Stimulated activated CD4-positive, alpha-beta T cell treated with anti-CD3 and anti-CD28 coated beads, Interleukin-1b, Interleukin-23, amount 100 ng/mL, for 1 hour (primary cell): ENCODE measurements at regions not wholly inside any gene's neighbourhood (a gene's known extent, or its start where the extent isn't known, plus 50 kb on each side); places are given as distances from the start of the nearest gene placed in this dataset.
"Not testable (repeated sequence)": the region's sequence is repeated elsewhere in the genome, so short reads cannot be mapped to it uniquely, and the experiment has no call there.

Experiments used
- DNase-seq, 2 donors: peaks; one replicate each; pipeline ENCODE4 v3.0.0-alpha.2; 2020; ENCODE audit warnings: low read depth in 2 of 2

GRCh38 chr4:181784881-181785280, 458.3 kb upstream of the TENM3 start:
- DNase-seq = no peak

GRCh38 chr4:181792641-181793040, 450.6 kb upstream of the TENM3 start:
- no peak for DNase-seq

- no peak for DNase-seq
Measured at GRCh38 chr4:181793096-181793495, 450.1 kb upstream of the TENM3 start.

GRCh38 chr4:181796502-181796901, 446.7 kb upstream of the TENM3 start:
- no peak for DNase-seq

DNA sequence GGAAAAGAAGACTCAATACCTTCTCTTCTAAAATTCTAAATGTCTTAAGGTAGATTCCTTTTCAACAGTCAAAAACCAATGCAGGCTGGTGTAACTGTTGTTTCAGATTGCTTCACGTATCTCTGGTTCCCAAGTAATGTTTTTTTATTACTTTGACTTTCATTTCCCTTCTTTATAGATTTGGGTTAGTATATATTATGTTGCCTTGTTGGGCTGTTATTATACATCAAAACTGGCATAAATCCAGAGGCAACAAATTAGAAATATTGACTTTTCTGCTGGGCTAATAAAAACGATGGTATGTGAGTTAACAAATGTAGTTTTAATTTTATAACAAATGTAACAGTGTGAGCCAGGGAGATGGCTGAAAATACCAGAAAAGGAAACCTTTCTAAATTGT, 444.7 kb upstream of the TENM3 start:
- DNase-seq = no peak

DNA sequence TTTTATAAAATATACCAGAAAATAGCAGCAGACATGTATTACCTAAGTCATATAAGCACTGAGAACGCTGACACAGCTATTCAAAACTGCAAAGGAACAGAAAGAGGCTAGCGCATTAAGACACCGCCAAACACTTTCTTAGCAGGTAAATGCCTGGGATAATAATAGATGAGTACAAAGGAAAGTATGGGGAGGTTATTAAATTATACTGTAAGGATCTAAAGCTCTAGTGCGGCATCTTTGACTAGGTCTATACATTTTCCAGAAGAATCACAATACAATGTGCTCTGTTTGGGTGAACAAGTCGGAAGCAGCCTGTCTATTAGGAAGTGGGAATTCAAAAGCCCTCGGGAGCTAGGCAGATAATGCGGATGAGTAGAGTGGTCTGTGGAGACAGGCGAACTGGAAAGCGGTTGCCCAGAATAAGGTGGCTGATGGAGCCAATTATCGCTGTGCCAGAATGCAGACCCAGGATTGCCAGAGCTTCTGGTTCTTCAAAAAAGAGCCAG, 443.6 kb upstream of the TENM3 start:
- no peak for DNase-seq

DNA sequence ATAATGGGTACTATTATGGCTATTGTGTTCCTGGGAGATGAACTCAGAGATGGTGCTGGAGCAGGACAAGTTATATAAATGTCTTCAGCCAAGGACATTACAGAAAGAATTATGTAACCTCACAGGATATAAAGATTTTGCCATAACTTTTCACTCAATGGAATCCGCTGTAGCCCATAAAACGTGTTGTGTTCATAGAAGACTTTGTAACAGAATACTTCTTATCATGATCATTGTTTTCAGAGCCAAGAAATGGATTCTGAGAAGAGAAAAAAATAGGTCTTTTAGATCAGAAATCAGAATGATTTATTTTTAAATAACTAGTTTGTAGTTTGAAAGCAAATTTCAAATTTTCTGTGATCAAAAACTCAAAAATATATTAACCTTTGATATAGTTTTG, 441.0 kb upstream of the TENM3 start:
- DNase-seq = no peak

DNA sequence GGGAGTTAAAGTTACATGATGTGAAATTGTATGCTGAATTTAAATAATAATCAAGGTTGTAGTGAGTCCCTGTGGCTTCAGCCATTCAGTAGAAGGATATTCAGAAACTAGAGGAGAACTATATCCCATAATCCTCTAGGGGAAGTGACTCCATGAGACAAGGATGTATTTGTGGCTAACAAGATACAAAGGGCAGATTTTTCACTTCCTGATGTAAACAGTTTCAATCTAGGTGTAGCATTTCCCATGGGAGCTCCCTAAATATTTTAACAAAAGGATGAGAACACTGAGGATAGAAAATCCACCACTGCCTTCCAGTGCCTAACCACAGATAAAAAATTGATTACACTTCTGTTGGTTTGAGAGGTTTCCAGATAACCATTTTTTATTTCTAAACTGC, 435.4 kb upstream of the TENM3 start:
- DNase-seq = no peak

GRCh38 chr4:181810711-181811110, 432.5 kb upstream of the TENM3 start:
- DNase-seq = no peak

DNA sequence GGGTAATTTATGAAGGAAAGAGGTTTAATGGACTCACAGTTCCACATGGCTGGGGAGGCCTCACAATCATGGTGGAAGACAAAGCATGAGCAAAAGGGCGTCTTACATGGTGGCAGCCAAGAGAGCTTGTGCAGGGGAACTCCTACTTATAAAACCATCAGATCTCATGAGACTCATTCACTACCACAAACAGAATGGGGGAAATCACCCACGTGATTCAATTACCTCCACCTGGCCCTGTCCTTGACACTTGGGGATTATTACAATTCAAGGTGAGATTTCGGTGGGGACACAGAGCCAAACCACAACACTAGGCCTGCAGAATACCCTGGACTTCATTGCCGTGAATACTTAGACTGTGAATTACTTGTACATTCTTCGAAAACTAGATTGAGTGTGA, 431.7 kb upstream of the TENM3 start:
- DNase-seq = not testable (repeated sequence)

DNA sequence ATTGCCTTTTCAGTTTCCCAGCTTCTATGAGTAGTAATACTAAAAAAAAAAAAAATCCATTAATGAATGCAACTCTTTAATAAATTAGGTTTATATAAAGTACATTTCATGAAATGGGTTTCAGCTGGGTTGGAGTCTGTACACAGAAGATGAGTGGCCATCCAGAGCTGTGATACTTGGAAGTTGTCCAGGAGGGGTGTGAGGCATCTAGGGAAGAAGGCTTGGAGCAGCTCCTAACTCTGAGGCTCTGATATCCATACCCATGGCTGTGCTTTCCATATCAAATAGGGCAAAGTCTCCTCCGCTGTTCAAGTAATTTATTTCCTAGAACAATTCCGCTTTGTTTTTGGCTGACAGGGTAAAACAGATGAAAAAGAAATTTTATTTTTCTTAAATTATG, 423.3 kb upstream of the TENM3 start:
- DNase-seq = no peak

- no peak for DNase-seq
Measured at GRCh38 chr4:181820553-181820952, 422.6 kb upstream of the TENM3 start.

DNA sequence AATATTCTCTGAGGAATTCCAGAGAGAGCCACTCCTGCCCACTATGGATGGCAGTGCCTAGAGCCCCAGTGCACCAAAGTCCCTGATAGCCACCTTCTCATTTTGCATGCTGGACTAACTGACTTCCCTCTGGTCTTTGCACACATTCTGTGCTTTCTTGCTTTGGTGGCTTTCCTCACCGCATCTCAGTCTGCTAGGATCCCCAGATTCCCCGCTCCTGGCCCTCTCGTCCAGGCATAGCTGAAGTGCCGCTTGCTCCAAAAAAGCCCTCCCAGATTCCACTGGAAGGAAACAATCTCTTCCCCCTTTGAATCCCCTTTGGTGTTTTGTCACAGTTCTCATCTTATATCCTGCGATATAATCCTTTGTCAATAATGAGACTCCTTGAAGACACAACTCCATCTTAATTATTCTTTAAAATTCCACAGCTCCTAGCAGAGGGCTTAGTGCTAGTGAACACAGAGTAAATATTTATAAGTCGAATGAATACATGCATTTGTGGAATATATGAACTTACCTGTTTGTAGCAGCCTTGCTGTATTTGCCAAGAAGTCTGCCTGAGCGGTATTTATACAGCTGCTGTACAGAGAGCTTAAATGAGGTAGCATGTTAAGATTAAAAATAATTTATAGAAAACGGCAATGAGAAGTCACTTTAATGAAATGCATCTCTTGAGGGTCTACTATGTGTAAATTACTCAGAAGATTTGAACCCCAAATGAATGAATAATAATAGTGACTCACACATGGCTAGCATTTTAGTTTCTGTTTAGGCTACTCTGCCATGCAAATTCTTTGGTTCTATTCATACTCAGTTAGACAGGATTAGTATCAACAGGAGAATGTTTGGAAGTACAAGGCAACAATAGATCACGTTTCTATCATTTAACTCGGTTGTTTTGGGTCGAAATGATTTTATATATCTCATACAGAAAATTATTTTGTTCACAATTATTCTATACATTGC, 421.9 kb upstream of the TENM3 start:
- no peak for DNase-seq

DNA sequence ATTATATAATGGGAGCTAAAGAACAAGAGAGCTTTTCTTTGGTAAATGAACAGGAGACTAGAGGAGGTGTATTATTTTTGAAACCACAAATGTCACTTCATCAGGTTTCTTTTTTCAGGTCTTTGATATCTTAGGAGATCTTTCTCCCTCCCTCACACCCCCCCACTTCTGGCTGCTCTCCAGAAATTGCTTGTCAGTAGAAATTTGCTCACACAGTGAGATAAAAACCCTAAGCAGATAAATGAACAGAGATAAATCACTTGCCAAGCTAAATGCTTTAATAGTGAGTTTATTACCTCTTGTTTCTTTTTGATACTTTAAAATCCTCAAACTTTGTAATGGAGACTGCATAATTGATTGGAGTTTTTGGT, 421.2 kb upstream of the TENM3 start:
- DNase-seq = no peak

DNA sequence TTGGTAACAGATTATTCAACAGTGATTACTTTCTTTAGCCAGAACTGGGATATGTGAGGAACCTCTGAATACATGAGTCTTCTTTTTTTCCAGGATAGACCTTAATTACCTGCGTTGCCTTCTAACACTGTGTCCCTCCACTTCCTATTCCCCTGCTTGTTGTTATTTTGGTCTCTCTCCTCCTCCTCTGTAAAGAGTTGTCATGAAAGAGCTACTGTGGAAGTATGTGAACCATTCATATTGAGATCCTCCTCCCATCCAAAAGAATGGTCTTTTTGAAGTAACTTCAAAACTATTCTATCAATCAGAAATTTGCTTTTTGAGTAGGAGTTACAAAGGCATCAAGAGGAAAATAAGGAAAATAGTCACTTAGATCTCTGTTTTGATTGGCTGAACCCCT, 420.0 kb upstream of the TENM3 start:
- no peak for DNase-seq

- no peak for DNase-seq
Measured at GRCh38 chr4:181823645-181824044, 419.6 kb upstream of the TENM3 start.

DNA sequence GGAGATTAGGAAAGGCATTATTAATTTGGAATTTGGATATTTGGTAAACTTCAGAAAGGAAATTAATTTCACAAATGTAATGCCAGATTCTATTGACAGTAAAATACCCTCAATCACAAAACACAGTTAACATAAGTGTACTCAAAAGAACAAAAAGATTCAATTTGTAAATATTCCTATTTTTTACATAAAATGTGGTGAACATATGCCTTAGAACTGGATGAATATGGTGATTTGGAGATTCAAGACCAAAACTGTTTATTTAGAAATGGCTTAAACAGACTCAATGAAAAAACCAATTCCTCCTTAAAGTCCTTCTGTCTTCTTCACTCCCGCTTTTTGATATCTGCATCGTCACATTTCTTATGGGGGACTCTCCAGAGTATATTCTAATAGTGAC, 417.6 kb upstream of the TENM3 start:
- no peak for DNase-seq

GRCh38 chr4:181827246-181827645, 416.0 kb upstream of the TENM3 start:
- no peak for DNase-seq

- no peak for DNase-seq
Measured at GRCh38 chr4:181830404-181831035, 412.7 kb upstream of the TENM3 start.

DNA sequence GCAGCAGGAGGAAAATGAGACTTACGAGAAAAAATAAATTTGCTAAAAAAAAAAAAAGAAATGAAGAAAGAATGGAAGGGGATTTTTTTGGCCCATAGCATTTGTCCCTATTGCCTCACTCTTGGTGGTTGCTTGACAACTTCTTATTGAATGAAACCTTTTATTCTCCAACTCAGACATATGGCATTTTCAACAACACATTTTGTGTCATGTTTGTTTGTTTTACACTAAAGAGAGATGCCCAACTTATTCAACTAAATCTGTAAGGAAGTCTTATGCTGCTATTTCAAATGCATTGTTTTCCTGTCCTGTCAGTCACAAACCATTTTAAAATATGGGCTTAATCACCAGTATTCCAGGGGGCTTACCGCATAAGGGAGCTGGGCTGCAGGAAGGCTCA, 409.1 kb upstream of the TENM3 start:
- no peak for DNase-seq

- no peak for DNase-seq
Measured at GRCh38 chr4:181835348-181835747, 407.9 kb upstream of the TENM3 start.

DNA sequence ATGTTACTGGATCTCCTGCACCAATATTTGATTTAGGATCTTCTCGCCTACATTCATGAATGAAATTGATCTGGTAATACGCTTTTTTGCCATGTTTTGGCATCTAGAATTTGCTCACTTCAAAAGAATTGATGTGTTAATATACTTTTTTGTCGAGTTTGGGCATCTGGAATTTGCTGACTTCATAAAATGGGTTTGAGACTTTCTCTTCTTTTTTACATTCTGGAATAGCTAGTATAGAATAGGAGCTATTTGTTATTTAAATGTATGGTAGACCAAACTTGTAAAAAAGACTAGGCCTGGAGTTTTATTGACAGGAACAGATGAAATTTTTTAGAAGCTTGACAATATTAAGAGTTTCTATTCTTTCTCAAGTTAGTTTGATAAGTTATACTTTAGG, 404.9 kb upstream of the TENM3 start:
- no peak for DNase-seq

DNA sequence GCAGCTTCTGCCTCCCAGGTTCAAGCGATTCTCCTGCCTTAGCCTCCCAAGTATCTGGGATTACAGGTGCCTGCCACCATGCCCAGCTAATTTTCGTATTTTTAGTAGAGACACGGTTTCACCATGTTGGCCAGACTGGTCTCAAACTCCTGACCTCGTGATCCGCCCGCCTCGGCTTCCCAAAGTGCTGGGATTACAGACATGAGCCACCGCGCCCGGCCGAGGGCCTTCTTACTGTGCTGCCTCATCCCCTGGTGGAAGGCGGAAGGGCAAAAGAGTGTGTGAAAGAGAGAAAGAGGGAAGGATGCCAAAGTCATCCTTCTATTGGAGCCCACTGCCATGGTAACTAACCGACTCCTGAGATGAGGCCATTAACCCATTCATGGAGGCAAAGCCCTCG, 399.4 kb upstream of the TENM3 start:
- not testable (repeated sequence) for DNase-seq
